ENCODE measurements at regions not wholly inside any gene's neighbourhood (a gene's known extent, or its start where the extent isn't known, plus 50 kb on each side); places are given as distances from the start of the nearest gene placed in this dataset.
"Not testable (repeated sequence)": the region's sequence is repeated elsewhere in the genome, so short reads cannot be mapped to it uniquely, and the experiment has no call there.

GRCh38 chrX:65586491-65586890 is 51.9 kb upstream of the LAS1L start:
- H3K9me3 Mint-ChIP-seq = no peaks in the 10 kb centered on the region
- no peak overlapping the region for H3K4me3 Mint-ChIP-seq

GRCh38 chrX:65585226-65585625 is 50.6 kb upstream of the LAS1L start:
- DNase-seq (ENCODE audit: low spot score in 2 of 2, unreplicated experiment in 2 of 2) = not testable (repeated sequence)

More at GRCh38 chrX:65586491-65586890, 51.9 kb upstream of the LAS1L start:
- TF ChIP-seq CTCF (IDR thresholded peaks at IDR 0.05; ENCODE audit: unreplicated experiment) = no peak
- Mint-ChIP-seq H3K27ac (no peak overlapping the region), H3K4me1 (peaks cover 17% of the 10 kb centered on the region), H3K36me3 (no peaks in the 10 kb centered on the region), H3K27me3 (ENCODE audit: low read depth) (no peaks in the 10 kb centered on the region)
- DNase-seq (ENCODE audit: low spot score in 2 of 2, unreplicated experiment in 2 of 2) = no peak

More at GRCh38 chrX:65585226-65585625, 50.6 kb upstream of the LAS1L start:
- H3K27ac Mint-ChIP-seq; H3K27me3 Mint-ChIP-seq (ENCODE audit: low read depth); H3K9me3 Mint-ChIP-seq; H3K36me3 Mint-ChIP-seq; H3K4me3 Mint-ChIP-seq: not testable (repeated sequence)
- peaks cover 17% of the 10 kb centered on the region for H3K4me1 Mint-ChIP-seq

Measured in mesothelial cell of epicardium (in vitro differentiated cells).